Keratinocyte (primary cell): ENCODE measurements at regions not wholly inside any gene's neighbourhood (a gene's known extent, or its start where the extent isn't known, plus 50 kb on each side); places are given as distances from the start of the nearest gene placed in this dataset.
"Not testable (repeated sequence)": the region's sequence is repeated elsewhere in the genome, so short reads cannot be mapped to it uniquely, and the experiment has no call there.

Source experiments
- DNase-seq: peaks from one replicate; pipeline ENCODE4 v3.0.0-alpha.2; 2011; ENCODE audit warnings: low read depth, missing footprints, low spot score
- FAIRE-seq: peaks from 2 replicates; lab custom pipeline; 2011; peaks lifted over from hg19 to GRCh38; lab: Jason Lieb, UNC
- H2AFZ ChIP-seq: 2 replicates; pipeline ENCODE4 v1.6.0; 2012; ENCODE audit warnings: low read length, control low read depth, inconsistent platforms; ENCODE audit not compliant: control insufficient read depth
- H3K27ac ChIP-seq: 2 replicates; pipeline ENCODE4 v1.5.1; 2011; ENCODE audit warnings: low read length; ENCODE audit not compliant: control insufficient read depth, insufficient read depth
- H3K27me3 ChIP-seq: 3 replicates; pipeline ENCODE4 v1.6.0; 2011; ENCODE audit warnings: low read length; ENCODE audit not compliant: control insufficient read depth, insufficient read depth; ENCODE audit errors: extremely low read depth
- H3K36me3 ChIP-seq, 2 experiments: 2 replicates in 1 of 2; 3 replicates in 1 of 2; pipeline ENCODE4 v1.5.1; 2011; ENCODE audit warnings: low read length in 2 of 2, mild to moderate bottlenecking in 1 of 2; ENCODE audit not compliant: control insufficient read depth in 2 of 2, insufficient read depth in 2 of 2; ENCODE audit errors: extremely low read depth in 1 of 2
- H3K4me1 ChIP-seq: 3 replicates; pipeline ENCODE4 v1.5.1; 2011; ENCODE audit warnings: low read length; ENCODE audit not compliant: control insufficient read depth, insufficient read depth; ENCODE audit errors: extremely low read depth
- H3K4me2 ChIP-seq: 3 replicates; pipeline ENCODE4 v1.6.0; 2011; ENCODE audit warnings: low read depth, low read length; ENCODE audit not compliant: control insufficient read depth, insufficient read depth; ENCODE audit errors: extremely low read depth
- H3K4me3 ChIP-seq, 3 experiments: fragments of 200-600 bp in 1 of 3; sonication (generic) in 1 of 3; 2 replicates in 2 of 3; 3 replicates in 1 of 3; pipeline ENCODE4 v1.5.1; 2011 to 2016; ENCODE audit warnings: low read length in 3 of 3, mild to moderate bottlenecking in 3 of 3, control low read depth in 2 of 3, inconsistent platforms in 1 of 3, low read depth in 1 of 3, mixed read lengths in 1 of 3, mixed run types in 1 of 3, moderate library complexity in 1 of 3; ENCODE audit not compliant: control insufficient read depth in 2 of 3, insufficient read depth in 2 of 3; ENCODE audit errors: extremely low read depth in 1 of 3
- H3K79me2 ChIP-seq: 2 replicates; pipeline ENCODE4 v1.6.0; 2012; ENCODE audit warnings: low read length; ENCODE audit not compliant: control insufficient read depth, insufficient read depth
- H3K9ac ChIP-seq: 3 replicates; pipeline ENCODE4 v1.6.0; 2011; ENCODE audit warnings: low read length; ENCODE audit not compliant: control insufficient read depth, insufficient read depth; ENCODE audit errors: extremely low read depth
- H3K9me1 ChIP-seq: 3 replicates; pipeline ENCODE4 v1.6.0; 2011; ENCODE audit warnings: low read length; ENCODE audit not compliant: control insufficient read depth, insufficient read depth; ENCODE audit errors: extremely low read depth
- H3K9me3 ChIP-seq: 2 replicates; pipeline ENCODE4 v1.5.1; 2012; ENCODE audit warnings: low read depth, low read length; ENCODE audit not compliant: control insufficient read depth
- H4K20me1 ChIP-seq: 3 replicates; pipeline ENCODE4 v1.6.0; 2011; ENCODE audit warnings: low read length; ENCODE audit not compliant: control insufficient read depth, insufficient read depth; ENCODE audit errors: extremely low read depth
- CTCF ChIP-seq, 3 experiments: IDR thresholded peaks in 1 of 3; conservative IDR thresholded peaks in 1 of 3; optimal IDR thresholded peaks in 1 of 3; 2 replicates in 2 of 3; 3 replicates in 1 of 3; pipeline versions ENCODE3 to v1.5.1; 2011; ENCODE audit warnings: low read length in 3 of 3, mild to moderate bottlenecking in 3 of 3, moderate library complexity in 2 of 3, control low read depth in 1 of 3, inconsistent platforms in 1 of 3; ENCODE audit not compliant: insufficient read depth in 2 of 3; ENCODE audit errors: extremely low read depth in 1 of 3
- EZH2 ChIP-seq: IDR thresholded peaks from one replicate; pipeline ENCODE4 v1.6.1; 2012; ENCODE audit warnings: inconsistent platforms, mild to moderate bottlenecking, low read length, moderate library complexity
- dilution Hi-C: fragments of 300-500 bp; cut with MboI; formaldehyde crosslinking; loops from one replicate; pipeline ENCODE4 v1.7.0; 2020; ENCODE audit warnings: low sequenced_read_pairs; ENCODE audit not compliant: extremely low pct_ligation_motif_present

GRCh38 chr12:85475277-85475676, 195.3 kb downstream of the ALX1 start:
- H3K9ac ChIP-seq, H3K27ac ChIP-seq, H3K4me1 ChIP-seq, H3K4me3 ChIP-seq, FAIRE-seq, H3K9me3 ChIP-seq, H2AFZ ChIP-seq, H3K36me3 ChIP-seq, H3K79me2 ChIP-seq, H3K9me1 ChIP-seq, H3K4me2 ChIP-seq, H3K27me3 ChIP-seq, H4K20me1 ChIP-seq, DNase-seq: not testable (repeated sequence)
- dilution Hi-C loops: loop anchor here (25.0 kb wide), 1 partner anchor 387 kb away; the partner anchor contains the start of gene NTS

- DNase-seq (no peak), FAIRE-seq (no peak)
- Histone ChIP-seq H3K9ac (no peak overlapping the region), H3K27ac (no peak overlapping the region), H3K27me3 (no peaks in the 10 kb centered on the region), H4K20me1 (no peaks in the 10 kb centered on the region), H3K4me2 (no peak overlapping the region), H3K9me3 (no peaks in the 10 kb centered on the region), H3K4me1 (no peaks in the 10 kb centered on the region), H2AFZ (no peak overlapping the region), H3K9me1 (no peaks in the 10 kb centered on the region), H3K79me2 (no peaks in the 10 kb centered on the region), H3K36me3 (no peaks in the 10 kb centered on the region), H3K4me3 (no peak overlapping the region)
- no peak for TF ChIP-seq EZH2
- TF ChIP-seq CTCF (optimal IDR thresholded peaks at IDR 0.05 in 1 of 3, IDR thresholded peaks at IDR 0.05 in 1 of 3, conservative IDR thresholded peaks at IDR 0.05 in 1 of 3; ENCODE audit: extremely low read depth in 1 of 3, insufficient read depth in 2 of 3, low read length in 3 of 3): no peak
- dilution Hi-C loops: loop anchor here (25.0 kb wide), 1 partner anchor 386 kb away; the partner anchor contains the start of gene NTS
These were observed 196.7 kb downstream of the ALX1 start for GRCh38 chr12:85476756-85477155.

GRCh38 chr12:85484387-85484786, 204.4 kb downstream of the ALX1 start:
- H3K27ac ChIP-seq: no peak overlapping the region
- no peaks in the 10 kb centered on the region for H3K9me3 ChIP-seq
- DNase-seq: no peak
- H3K4me1 ChIP-seq: no peaks in the 10 kb centered on the region
- no peak overlapping the region for H2AFZ ChIP-seq
- H3K4me2 ChIP-seq: no peak overlapping the region
- no peak for FAIRE-seq
- H3K36me3 ChIP-seq: no peaks in the 10 kb centered on the region
- H4K20me1 ChIP-seq: no peaks in the 10 kb centered on the region
- TF ChIP-seq EZH2 (no peak), CTCF (optimal IDR thresholded peaks at IDR 0.05 in 1 of 3, IDR thresholded peaks at IDR 0.05 in 1 of 3, conservative IDR thresholded peaks at IDR 0.05 in 1 of 3; ENCODE audit: extremely low read depth in 1 of 3, insufficient read depth in 2 of 3, low read length in 3 of 3) (no peak)
- H3K79me2 ChIP-seq: no peaks in the 10 kb centered on the region
- dilution Hi-C loops: loop anchor here (25.0 kb wide), 1 partner anchor 378 kb away; the partner anchor contains the start of gene NTS
- H3K27me3 ChIP-seq: no peaks in the 10 kb centered on the region
- H3K9me1 ChIP-seq: no peaks in the 10 kb centered on the region
- no peak overlapping the region for H3K4me3 ChIP-seq
- no peak overlapping the region for H3K9ac ChIP-seq
